ENCODE measurements at regions not wholly inside any gene's neighbourhood (a gene's known extent, or its start where the extent isn't known, plus 50 kb on each side); places are given as distances from the start of the nearest gene placed in this dataset.

GRCh38 chr4:112927544-112927943 is 121.9 kb upstream of the ANK2 start:
- Mint-ChIP-seq H3K36me3 (no peaks in the 10 kb centered on the region), H3K27me3 (peaks cover 8 to 15% of the 10 kb centered on the region in 2 donors), H3K4me3 (no peak overlapping the region), H3K4me1 (no peaks in the 10 kb centered on the region), H3K27ac (no peak overlapping the region), H3K9me3 (no peaks in the 10 kb centered on the region)
- Histone ChIP-seq H3K36me3 (ENCODE audit: control insufficient read depth in 2 of 2, extremely low read depth in 1 of 2, insufficient read depth in 1 of 2, low read length in 1 of 2) (no peaks in the 10 kb centered on the region), H3K9me3 (no peaks in the 10 kb centered on the region), H3K4me3 (ENCODE audit: control insufficient read depth in 1 of 2, extremely low read depth in 1 of 2, low read length in 1 of 2) (no peak overlapping the region), H3K4me1 (ENCODE audit: control insufficient read depth in 1 of 2, extremely low read depth in 1 of 2, insufficient read depth in 2 of 2, low read length in 2 of 2) (no peaks in the 10 kb centered on the region), H3K27me3 (replicated peaks in 1 of 2; ENCODE audit: control insufficient read depth in 2 of 2, extremely low read depth in 1 of 2, insufficient read depth in 2 of 2, low read length in 1 of 2) (no peaks in the 10 kb centered on the region), H3K27ac (ENCODE audit: low read length) (no peak overlapping the region)
- no CpG with 5 or more reads among the region's 1 CpG for WGBS (ENCODE audit: insufficient coverage)
- ChIA-PET POLR2A (no interaction called here), CTCF (no interaction called here)
- DNase-seq: no peak
- no peak for ATAC-seq (replicated peaks in 1 of 4)

GRCh38 chr4:112931001-112931400 is 118.5 kb upstream of the ANK2 start:
- Mint-ChIP-seq H3K4me1 (no peaks in the 10 kb centered on the region), H3K36me3 (no peaks in the 10 kb centered on the region), H3K27ac (no peak overlapping the region), H3K9me3 (no peaks in the 10 kb centered on the region), H3K4me3 (no peak overlapping the region), H3K27me3 (peaks cover 11 to 15% of the 10 kb centered on the region in 2 donors)
- ATAC-seq (replicated peaks in 1 of 4) (no peak), DNase-seq (no peak)
- CTCF ChIA-PET: interaction anchor here in 1 of 2 donors (0.7 kb wide), 1 partner anchor 1858 kb away, joined by 3 read pairs; no protein-coding TSS in a partner anchor
- POLR2A ChIA-PET: no interaction called here
- Histone ChIP-seq H3K27me3 (replicated peaks in 1 of 2; ENCODE audit: control insufficient read depth in 2 of 2, extremely low read depth in 1 of 2, insufficient read depth in 2 of 2, low read length in 1 of 2) (no peaks in the 10 kb centered on the region), H3K27ac (ENCODE audit: low read length) (no peak overlapping the region), H3K4me3 (ENCODE audit: control insufficient read depth in 1 of 2, extremely low read depth in 1 of 2, low read length in 1 of 2) (no peak overlapping the region), H3K36me3 (ENCODE audit: control insufficient read depth in 2 of 2, extremely low read depth in 1 of 2, insufficient read depth in 1 of 2, low read length in 1 of 2) (no peaks in the 10 kb centered on the region), H3K4me1 (ENCODE audit: control insufficient read depth in 1 of 2, extremely low read depth in 1 of 2, insufficient read depth in 2 of 2, low read length in 2 of 2) (no peaks in the 10 kb centered on the region), H3K9me3 (no peaks in the 10 kb centered on the region)
- no CpG with 5 or more reads among the region's 4 CpGs for WGBS (ENCODE audit: insufficient coverage)

- ATAC-seq (replicated peaks in 1 of 4) (no peak), DNase-seq (no peak)
- H3K4me3 Mint-ChIP-seq: no peak overlapping the region
- POLR2A ChIA-PET: interaction anchor here in 1 of 2 donors (0.7 kb wide), 1 partner anchor 1556 kb away, joined by 3 read pairs; no protein-coding TSS in a partner anchor
- H3K4me3 ChIP-seq (ENCODE audit: control insufficient read depth in 1 of 2, extremely low read depth in 1 of 2, low read length in 1 of 2): no peak overlapping the region
- no peak overlapping the region for H3K27ac ChIP-seq (ENCODE audit: low read length)
- H3K27ac Mint-ChIP-seq: no peak overlapping the region
- CTCF ChIA-PET: no interaction called here
- no peaks in the 10 kb centered on the region for H3K27me3 ChIP-seq (replicated peaks in 1 of 2; ENCODE audit: control insufficient read depth in 2 of 2, extremely low read depth in 1 of 2, insufficient read depth in 2 of 2, low read length in 1 of 2)
- peaks cover 11 to 14% of the 10 kb centered on the region in 2 donors for H3K27me3 Mint-ChIP-seq
- no peaks in the 10 kb centered on the region for H3K9me3 Mint-ChIP-seq
- H3K36me3 ChIP-seq (ENCODE audit: control insufficient read depth in 2 of 2, extremely low read depth in 1 of 2, insufficient read depth in 1 of 2, low read length in 1 of 2): no peaks in the 10 kb centered on the region
- H3K4me1 ChIP-seq (ENCODE audit: control insufficient read depth in 1 of 2, extremely low read depth in 1 of 2, insufficient read depth in 2 of 2, low read length in 2 of 2): no peaks in the 10 kb centered on the region
- no peaks in the 10 kb centered on the region for H3K36me3 Mint-ChIP-seq
- no peaks in the 10 kb centered on the region for H3K9me3 ChIP-seq
- H3K4me1 Mint-ChIP-seq: no peaks in the 10 kb centered on the region
- 75% methylated on average over 4 of the region's 5 CpGs for WGBS (ENCODE audit: insufficient coverage)
Measured at GRCh38 chr4:112933790-112934189, 115.7 kb upstream of the ANK2 start.

DNA sequence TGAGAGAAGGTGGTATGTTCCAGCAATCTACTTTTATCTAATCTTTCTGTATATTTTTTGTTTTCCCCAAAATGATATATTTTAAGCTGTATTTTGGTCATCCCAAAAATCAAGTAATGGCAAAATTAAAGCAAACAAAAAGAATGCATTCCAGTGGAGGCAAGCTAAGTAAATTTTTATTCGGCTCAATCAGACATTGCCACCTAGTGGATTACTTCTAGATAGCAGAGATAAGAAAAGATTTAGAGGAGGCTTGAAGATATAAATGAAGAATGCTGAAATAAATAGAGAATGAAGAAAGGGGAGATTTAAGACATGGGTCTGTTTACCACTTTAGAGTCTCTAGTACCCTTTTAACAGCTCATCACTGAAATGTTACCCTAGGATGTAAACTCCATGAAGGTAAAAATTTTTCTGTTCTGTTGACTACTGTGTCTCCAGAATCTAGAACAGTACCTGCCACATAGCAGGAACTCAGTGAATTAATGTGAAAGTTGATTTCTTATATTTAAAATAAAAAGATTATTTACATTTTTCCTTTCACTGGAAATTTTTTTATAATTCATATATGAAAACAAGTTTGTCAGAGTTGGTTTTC is 110.9 kb upstream of the ANK2 start:
- WGBS (ENCODE audit: insufficient coverage): 33% methylated on average over 1 of the region's 1 CpG
- POLR2A ChIA-PET: no interaction called here
- DNase-seq: peak in 1 of 35 experiments; percentile 11

DNA sequence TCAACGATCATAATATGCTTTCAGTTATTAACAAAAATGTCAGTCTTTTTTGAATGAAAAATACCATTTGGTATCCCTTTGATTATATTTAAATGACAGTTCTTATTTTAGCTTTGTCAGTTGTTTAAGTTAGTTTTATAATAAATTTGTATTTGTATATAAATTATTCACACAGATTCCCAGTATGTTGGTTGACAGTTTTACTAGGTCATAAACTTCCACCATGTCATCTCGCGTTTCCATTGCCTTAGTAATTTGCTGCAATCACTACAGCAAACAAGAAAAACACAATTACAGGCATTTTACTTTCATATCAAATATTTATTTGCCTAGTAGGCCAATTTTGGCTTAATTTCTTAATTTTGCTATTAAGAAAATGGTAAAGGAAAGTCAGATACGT is 109.6 kb upstream of the ANK2 start:
- H3K4me3 Mint-ChIP-seq: no peak overlapping the region
- no peak for ATAC-seq (replicated peaks in 1 of 4)
- no peaks in the 10 kb centered on the region for H3K36me3 ChIP-seq (ENCODE audit: control insufficient read depth in 2 of 2, extremely low read depth in 1 of 2, insufficient read depth in 1 of 2, low read length in 1 of 2)
- no peak overlapping the region for H3K27ac ChIP-seq (ENCODE audit: low read length)
- POLR2A ChIA-PET: no interaction called here
- peaks cover 6 to 8% of the 10 kb centered on the region in 2 donors for H3K27me3 Mint-ChIP-seq
- no CpG with 5 or more reads among the region's 4 CpGs for WGBS (ENCODE audit: insufficient coverage)
- no peaks in the 10 kb centered on the region for H3K4me1 ChIP-seq (ENCODE audit: control insufficient read depth in 1 of 2, extremely low read depth in 1 of 2, insufficient read depth in 2 of 2, low read length in 2 of 2)
- no peak overlapping the region for H3K4me3 ChIP-seq (ENCODE audit: control insufficient read depth in 1 of 2, extremely low read depth in 1 of 2, low read length in 1 of 2)
- CTCF ChIA-PET: interaction anchor here (0.8 to 1.3 kb wide), 3 partner anchors 11 to 23 kb away, joined by 3 to 6 read pairs (median 5); no protein-coding TSS in a partner anchor
- H3K9me3 Mint-ChIP-seq: no peaks in the 10 kb centered on the region
- no peaks in the 10 kb centered on the region for H3K27me3 ChIP-seq (replicated peaks in 1 of 2; ENCODE audit: control insufficient read depth in 2 of 2, extremely low read depth in 1 of 2, insufficient read depth in 2 of 2, low read length in 1 of 2)
- no peaks in the 10 kb centered on the region for H3K36me3 Mint-ChIP-seq
- DNase-seq: no peak
- no peaks in the 10 kb centered on the region for H3K4me1 Mint-ChIP-seq
- no peaks in the 10 kb centered on the region for H3K9me3 ChIP-seq
- H3K27ac Mint-ChIP-seq: no peak overlapping the region

More for the DNA sequence above, 110.9 kb upstream of the ANK2 start:
- Histone ChIP-seq H3K27ac (ENCODE audit: low read length) (no peak overlapping the region), H3K9me3 (no peaks in the 10 kb centered on the region), H3K27me3 (replicated peaks in 1 of 2; ENCODE audit: control insufficient read depth in 2 of 2, extremely low read depth in 1 of 2, insufficient read depth in 2 of 2, low read length in 1 of 2) (no peaks in the 10 kb centered on the region), H3K4me1 (ENCODE audit: control insufficient read depth in 1 of 2, extremely low read depth in 1 of 2, insufficient read depth in 2 of 2, low read length in 2 of 2) (no peaks in the 10 kb centered on the region), H3K4me3 (ENCODE audit: control insufficient read depth in 1 of 2, extremely low read depth in 1 of 2, low read length in 1 of 2) (no peak overlapping the region), H3K36me3 (ENCODE audit: control insufficient read depth in 2 of 2, extremely low read depth in 1 of 2, insufficient read depth in 1 of 2, low read length in 1 of 2) (no peaks in the 10 kb centered on the region)
- no peak overlapping the region for H3K4me3 Mint-ChIP-seq
- no peak for ATAC-seq (replicated peaks in 1 of 4)
- H3K4me1 Mint-ChIP-seq: no peaks in the 10 kb centered on the region
- CTCF ChIA-PET: interaction anchor here (0.6 to 1.3 kb wide), 7 partner anchors 10 to 26 kb away, joined by 3 to 6 read pairs (median 4); no protein-coding TSS in a partner anchor
- no peaks in the 10 kb centered on the region for H3K36me3 Mint-ChIP-seq
- H3K9me3 Mint-ChIP-seq: no peaks in the 10 kb centered on the region
- H3K27ac Mint-ChIP-seq: no peak overlapping the region
- H3K27me3 Mint-ChIP-seq: peaks cover 9 to 10% of the 10 kb centered on the region in 2 donors

DNA sequence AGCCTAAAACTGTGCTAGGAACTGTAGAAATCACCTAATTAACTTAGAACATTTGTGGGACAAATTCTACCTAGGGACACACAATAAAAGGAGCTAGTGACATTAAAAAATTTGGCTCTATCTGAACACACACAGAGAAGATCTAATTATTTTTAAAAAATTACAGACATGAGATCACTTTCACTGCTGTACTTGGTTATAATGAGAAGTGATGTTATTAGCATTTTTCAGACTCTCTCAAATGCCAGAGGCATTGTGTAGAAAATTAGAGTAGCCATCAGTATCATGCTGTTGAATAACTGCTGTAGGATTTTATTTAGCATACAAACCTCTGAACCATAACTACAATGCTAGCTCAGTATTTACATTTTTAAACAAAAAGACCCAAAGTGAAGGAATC is 109.1 kb upstream of the ANK2 start:
- no peaks in the 10 kb centered on the region for H3K4me1 Mint-ChIP-seq
- H3K4me3 Mint-ChIP-seq: no peak overlapping the region
- no peaks in the 10 kb centered on the region for H3K9me3 Mint-ChIP-seq
- no peaks in the 10 kb centered on the region for H3K27me3 ChIP-seq (replicated peaks in 1 of 2; ENCODE audit: control insufficient read depth in 2 of 2, extremely low read depth in 1 of 2, insufficient read depth in 2 of 2, low read length in 1 of 2)
- no peaks in the 10 kb centered on the region for H3K9me3 ChIP-seq
- POLR2A ChIA-PET: no interaction called here
- CTCF ChIA-PET: interaction anchor here in 1 of 2 donors (0.8 to 1.1 kb wide), 2 partner anchors 11 to 22 kb away, joined by 3 to 5 read pairs; no protein-coding TSS in a partner anchor
- ATAC-seq (replicated peaks in 1 of 4) (no peak), DNase-seq (no peak)
- no peaks in the 10 kb centered on the region for H3K36me3 Mint-ChIP-seq
- H3K4me3 ChIP-seq (ENCODE audit: control insufficient read depth in 1 of 2, extremely low read depth in 1 of 2, low read length in 1 of 2): no peak overlapping the region
- no peaks in the 10 kb centered on the region for H3K4me1 ChIP-seq (ENCODE audit: control insufficient read depth in 1 of 2, extremely low read depth in 1 of 2, insufficient read depth in 2 of 2, low read length in 2 of 2)
- H3K27ac Mint-ChIP-seq: no peak overlapping the region
- no peak overlapping the region for H3K27ac ChIP-seq (ENCODE audit: low read length)
- H3K27me3 Mint-ChIP-seq: peaks cover 6 to 8% of the 10 kb centered on the region in 2 donors
- no peaks in the 10 kb centered on the region for H3K36me3 ChIP-seq (ENCODE audit: control insufficient read depth in 2 of 2, extremely low read depth in 1 of 2, insufficient read depth in 1 of 2, low read length in 1 of 2)
